ENCODE measurements at regions not wholly inside any gene's neighbourhood (a gene's known extent, or its start where the extent isn't known, plus 50 kb on each side); places are given as distances from the start of the nearest gene placed in this dataset.

- TF ChIP-seq CTCF (IDR thresholded peaks at IDR 0.05 in 2 of 3, conservative IDR thresholded peaks at IDR 0.05 in 1 of 3; ENCODE audit: insufficient read depth in 2 of 3, low read depth in 1 of 3, low read length in 3 of 3) (no peak), ZNF586 (CRISPR knock-in tag; conservative IDR thresholded peaks at IDR 0.05) (no peak), GMEB1 (CRISPR knock-in tag; IDR thresholded peaks at IDR 0.05) (no peak), TARDBP (IDR thresholded peaks at IDR 0.05) (no peak), NFXL1 (CRISPR knock-in tag; IDR thresholded peaks at IDR 0.05) (no peak), EZH2 (IDR thresholded peaks at IDR 0.05; ENCODE audit: borderline replicate concordance, low read depth, low read length) (no peak), POLR2AphosphoS5 (IDR thresholded peaks at IDR 0.05; ENCODE audit: control insufficient read depth, insufficient read depth, low read depth, low read length) (no peak), CHCHD3 (CRISPR knock-in tag; IDR thresholded peaks at IDR 0.05) (no peak), WHSC1 (IDR thresholded peaks at IDR 0.05; ENCODE audit: low read length) (no peak), CC2D1A (IDR thresholded peaks at IDR 0.05) (no peak), PHF21A (IDR thresholded peaks at IDR 0.05; ENCODE audit: borderline replicate concordance, low read depth) (no peak), CHD4 (IDR thresholded peaks at IDR 0.05; ENCODE audit: insufficient read depth, insufficient replicate concordance, low read depth, low read length, poor library complexity, severe bottlenecking) (no peak)
These were observed 129.0 kb upstream of the SRSF6 start for GRCh38 chr20:43328697-43329096.
